GM19468 (cell line): ENCODE measurements at regions not wholly inside any gene's neighbourhood (a gene's known extent, or its start where the extent isn't known, plus 50 kb on each side); places are given as distances from the start of the nearest gene placed in this dataset.

Source experiments
- ATAC-seq: cut with Tn5 transposase; IDR thresholded peaks from one replicate; pipeline ENCODE4 v1.9.1; 2021; ENCODE audit warnings: mild to moderate bottlenecking, moderate library complexity, moderate number of reproducible peaks; ENCODE audit not compliant: unreplicated experiment; ENCODE audit errors: extremely low read depth

DNA sequence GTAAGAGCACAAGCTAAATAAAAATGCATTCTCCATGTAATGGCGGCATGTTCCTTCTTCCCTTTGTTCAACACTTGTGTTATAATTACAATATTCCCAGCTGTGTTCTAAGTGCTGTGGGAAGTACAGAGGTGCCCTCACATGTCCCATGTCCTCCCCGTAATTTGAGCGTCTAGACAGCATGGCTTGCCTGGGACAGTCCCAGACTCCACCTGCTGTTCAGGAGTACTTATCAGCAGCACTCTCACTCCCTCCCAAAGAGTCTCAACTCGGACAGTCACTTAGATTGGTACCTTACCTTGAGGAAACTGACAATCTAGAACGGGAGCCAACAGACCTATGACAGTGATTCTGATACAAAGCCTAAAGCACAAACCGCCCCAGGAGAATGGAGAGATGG is 370.5 kb downstream of the EIPR1 start:
- no peak for ATAC-seq

DNA sequence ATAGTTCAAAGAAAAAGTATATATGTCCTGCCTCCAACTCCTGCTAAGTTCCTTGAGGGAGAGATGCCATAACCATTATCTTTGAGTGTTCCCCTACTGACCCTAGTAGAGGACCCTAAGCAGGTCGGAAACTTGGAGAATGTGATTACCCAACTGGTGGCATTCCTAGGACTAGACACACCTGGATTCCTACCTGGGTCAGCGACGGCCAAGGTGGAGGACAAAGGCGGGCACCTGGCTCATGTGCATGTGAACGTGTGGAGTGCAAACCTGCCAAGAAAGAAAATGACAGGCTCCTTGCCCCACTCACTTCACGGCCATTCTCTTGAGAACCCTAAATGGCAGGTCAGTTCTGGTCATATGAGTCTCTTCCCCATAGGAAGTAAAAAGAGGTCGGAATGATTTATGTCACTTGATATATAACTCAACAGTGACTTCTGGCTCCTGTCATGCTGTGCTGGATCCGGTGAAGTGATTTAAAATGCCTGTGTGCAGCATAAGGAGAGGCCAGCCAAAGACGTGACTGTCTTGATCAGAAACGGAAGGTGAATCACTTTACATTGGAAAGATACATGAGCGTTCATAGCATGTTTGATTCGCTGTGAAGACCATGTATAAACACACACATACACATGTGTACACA is 371.6 kb downstream of the EIPR1 start:
- ATAC-seq = no peak

DNA sequence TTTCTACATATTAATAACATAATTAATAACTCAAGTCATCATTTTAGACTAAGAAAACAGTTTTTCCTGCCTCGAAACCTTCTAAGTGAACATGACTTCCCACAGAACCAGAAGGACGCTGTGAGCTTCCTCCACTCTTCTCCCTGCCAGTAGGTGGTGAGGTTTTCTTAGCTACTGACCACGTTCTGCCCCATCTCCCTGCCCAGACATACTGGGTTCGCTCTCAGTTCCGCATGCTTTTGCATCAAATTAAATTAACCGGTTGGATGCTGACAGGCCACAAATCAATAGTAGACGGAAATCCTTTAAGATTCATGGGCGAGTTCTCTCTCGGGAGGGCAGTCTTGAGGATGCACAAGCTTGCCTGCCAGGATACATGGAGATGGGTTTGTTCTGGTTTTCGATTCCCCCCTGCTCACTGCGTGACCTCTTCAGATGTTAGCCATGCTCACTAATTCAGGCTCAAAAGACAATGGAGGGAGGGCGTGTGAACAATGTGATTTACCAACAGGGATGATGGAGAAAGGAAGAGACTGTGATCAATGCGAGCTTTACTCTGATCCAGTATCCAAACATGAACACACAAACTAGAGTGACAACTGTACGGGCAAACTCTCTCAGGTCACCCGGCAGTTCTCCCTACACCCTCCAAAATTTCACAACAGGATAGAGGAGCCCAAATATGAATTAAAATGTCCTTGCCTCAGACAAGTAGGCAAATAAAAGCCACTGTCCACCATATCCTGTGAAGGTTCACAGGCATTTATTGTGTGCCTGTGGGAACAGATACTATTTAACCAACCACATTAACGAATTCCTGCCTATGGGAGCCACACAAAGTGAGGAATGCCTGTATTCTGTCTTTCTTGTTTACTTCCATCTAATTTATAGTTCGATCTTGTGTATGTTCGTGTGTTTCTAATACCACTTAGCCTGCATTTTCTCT is 375.7 kb downstream of the EIPR1 start:
- no peak for ATAC-seq

DNA sequence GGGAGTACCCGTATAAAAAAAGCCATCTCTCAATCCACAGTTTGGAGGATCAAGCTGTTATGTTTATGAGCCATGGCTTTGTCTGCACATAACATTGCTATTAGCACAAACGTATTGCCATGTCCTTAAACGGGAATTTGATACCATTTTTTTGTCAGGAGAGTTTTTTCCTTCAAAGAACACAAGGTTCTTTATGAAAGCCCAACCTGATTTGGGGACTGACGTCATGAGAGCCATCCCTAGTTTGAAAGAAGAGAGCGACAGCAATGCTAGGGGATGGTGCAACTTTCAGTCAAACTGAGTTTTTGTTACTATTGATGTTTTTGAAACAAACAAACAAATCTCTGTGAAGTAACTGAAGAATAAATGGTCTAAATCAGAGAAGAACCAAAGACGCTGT is 376.6 kb downstream of the EIPR1 start:
- ATAC-seq = no peak

DNA sequence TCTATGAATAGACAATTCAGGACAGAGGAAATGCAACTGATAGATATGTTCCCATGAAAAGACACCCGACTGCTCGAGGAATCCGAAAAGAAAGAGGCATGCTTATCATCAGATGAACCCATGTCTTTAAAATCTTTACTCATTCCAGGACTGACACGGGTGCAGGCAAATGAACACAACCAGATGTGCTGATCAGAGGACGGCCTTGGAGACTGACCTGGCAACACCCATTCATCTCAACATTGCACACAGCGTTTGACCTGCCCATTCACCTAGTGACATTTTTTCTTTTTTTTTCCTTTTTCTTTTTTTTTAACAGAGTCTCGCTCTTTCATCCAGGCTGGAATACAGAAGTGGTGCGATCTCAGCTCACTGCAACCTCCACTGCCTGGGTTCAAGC is 377.5 kb downstream of the EIPR1 start:
- no peak for ATAC-seq

- ATAC-seq = no peak
Measured at GRCh38 chr2:2998971-2999370, 378.6 kb downstream of the EIPR1 start.

DNA sequence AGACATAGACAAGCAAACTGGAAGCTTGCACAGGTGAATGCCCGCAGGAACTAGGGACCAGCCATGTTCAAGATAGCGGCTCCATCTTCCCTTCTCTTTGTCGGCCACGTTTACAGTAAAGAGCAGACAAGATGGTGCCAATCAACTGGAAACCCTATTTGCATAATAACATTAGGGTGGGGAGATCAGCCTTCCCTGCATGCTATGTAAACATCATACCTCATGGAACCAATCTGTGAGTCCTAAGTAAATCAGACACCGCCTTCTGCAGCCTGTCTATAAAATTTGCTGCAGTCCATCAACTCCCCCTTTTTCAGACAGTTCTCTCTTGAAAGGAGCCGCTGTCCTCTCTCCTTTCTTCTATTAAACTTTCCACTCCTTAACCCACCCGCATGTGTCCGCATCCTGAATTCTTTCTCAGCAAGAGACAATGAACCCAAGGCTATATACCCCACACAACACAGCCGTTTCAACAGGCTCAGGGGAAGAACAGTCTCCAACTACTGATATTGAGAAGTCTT is 384.4 kb downstream of the EIPR1 start:
- no peak for ATAC-seq

GRCh38 chr2:2992634-2993033 is 385.0 kb downstream of the EIPR1 start:
- no peak for ATAC-seq

DNA sequence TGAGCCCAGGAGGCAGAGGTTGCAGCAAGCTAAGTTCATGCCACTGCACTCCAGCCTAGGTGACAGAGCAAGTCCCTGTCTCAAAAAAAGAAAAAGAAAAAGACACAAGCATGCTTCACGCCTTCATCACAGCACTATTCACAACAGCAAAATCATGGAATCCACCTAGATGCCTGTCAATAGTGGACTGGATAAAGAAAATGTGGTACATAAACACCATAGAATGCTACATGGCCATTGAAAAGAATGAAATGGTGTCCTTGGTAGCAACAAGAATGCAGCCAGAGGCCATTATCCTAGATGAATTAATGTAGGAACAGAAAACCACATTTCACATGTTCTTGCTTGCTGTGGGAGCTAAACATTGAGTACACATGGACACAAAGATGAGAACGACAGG is 392.6 kb downstream of the EIPR1 start:
- no peak for ATAC-seq

DNA sequence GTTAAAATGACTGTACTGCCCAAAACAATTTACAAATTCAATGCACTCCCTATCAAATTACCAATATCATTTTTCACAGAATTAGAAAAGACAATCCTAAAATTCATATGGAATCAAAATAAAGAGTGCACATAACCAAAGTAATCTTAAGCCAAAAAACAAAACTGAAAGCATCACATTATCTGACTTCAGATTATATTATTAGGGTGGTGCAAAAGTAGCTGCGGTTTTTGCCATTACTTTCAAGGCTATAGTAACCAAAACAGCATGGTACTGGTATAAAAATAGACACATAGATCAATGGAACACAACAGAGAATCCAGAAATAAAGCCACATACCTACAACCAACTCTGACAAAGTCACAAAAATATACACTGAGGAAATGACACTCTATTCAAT is 396.6 kb downstream of the EIPR1 start:
- no peak for ATAC-seq

GRCh38 chr2:2974982-2975381 is 402.6 kb downstream of the EIPR1 start:
- ATAC-seq = no peak

GRCh38 chr2:2960441-2961133 is 417.0 kb downstream of the EIPR1 start:
- no peak for ATAC-seq

- ATAC-seq = no peak
Measured at GRCh38 chr2:2950403-2950952, 427.1 kb downstream of the EIPR1 start.

DNA sequence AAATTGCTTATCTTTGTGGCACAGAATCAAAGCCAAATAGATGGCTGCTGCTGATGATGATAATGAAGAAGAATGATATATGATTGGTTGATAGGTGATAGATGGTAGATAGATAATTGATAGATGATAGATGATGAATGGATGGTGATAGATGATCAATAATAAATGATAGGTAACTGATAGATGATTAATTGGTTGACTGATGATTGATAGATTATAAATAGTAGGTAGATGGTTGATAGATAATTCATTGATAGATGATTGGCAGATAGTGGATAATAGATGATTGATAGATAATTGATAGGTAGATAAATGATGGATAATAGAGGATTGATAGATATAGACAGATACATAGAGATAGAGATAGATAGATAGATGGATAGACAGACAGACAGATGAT is 430.2 kb downstream of the EIPR1 start:
- ATAC-seq = no peak

GRCh38 chr2:2942906-2943305 is 434.7 kb downstream of the EIPR1 start:
- no peak for ATAC-seq

DNA sequence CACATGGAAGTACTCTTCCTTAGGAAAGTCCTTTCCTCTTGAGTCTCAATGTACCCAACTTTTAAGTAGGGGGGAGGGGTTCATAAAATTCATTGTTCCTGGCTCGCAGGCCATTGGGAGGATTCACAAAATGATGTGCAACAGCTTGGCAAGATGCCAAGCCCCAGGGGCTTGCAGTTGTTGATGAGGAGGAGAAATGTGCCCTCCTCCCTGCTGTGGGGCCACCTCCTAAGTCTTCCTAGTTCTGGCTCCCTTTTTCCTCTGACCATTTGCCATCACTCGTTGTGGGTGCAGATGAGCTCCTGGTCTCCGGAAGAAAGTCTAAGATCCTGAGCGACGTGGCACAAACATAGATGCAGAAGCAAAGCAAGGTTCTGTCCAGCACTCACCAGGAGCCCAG is 435.4 kb downstream of the EIPR1 start:
- no peak for ATAC-seq

- ATAC-seq = no peak
Measured at GRCh38 chr2:2941205-2941604, 436.4 kb downstream of the EIPR1 start.

DNA sequence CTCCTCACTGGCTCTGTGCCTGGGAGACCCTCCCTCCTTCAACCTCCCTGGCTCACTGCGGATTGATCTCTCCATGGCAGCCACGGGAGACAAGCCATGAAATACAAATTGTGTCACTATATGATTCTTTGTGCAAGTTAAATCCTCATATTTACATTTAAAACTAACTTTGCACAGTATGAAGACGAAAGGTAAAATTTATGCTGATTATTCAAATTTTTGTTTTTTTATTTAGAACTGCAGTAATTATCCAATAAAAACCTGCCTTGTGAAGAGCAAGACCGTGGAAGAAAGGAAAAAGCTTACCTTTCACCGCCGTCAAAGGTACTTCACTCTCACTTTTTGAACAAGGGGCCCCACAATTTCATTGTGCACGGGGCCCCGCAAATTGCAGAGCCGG is 436.9 kb downstream of the EIPR1 start:
- ATAC-seq = no peak

GRCh38 chr2:2940061-2940460 is 437.6 kb downstream of the EIPR1 start:
- ATAC-seq = no peak

- ATAC-seq = no peak
Measured at GRCh38 chr2:2939078-2939795, 438.4 kb downstream of the EIPR1 start.
